ENCODE measurements at regions not wholly inside any gene's neighbourhood (a gene's known extent, or its start where the extent isn't known, plus 50 kb on each side); places are given as distances from the start of the nearest gene placed in this dataset.

GRCh38 chr5:67402526-67402925 lies 205.9 kb upstream of the CD180 start:
- no peak overlapping the region for H3K4me3 ChIP-seq (ENCODE audit: low read depth, low read length)
- TF ChIP-seq CTCF (IDR thresholded peaks at IDR 0.05; ENCODE audit: low read depth, low read length): no peak

- no peak for TF ChIP-seq CTCF (IDR thresholded peaks at IDR 0.05; ENCODE audit: low read depth, low read length)
- H3K4me3 ChIP-seq (ENCODE audit: low read depth, low read length): no peak overlapping the region
These were observed 204.6 kb upstream of the CD180 start for GRCh38 chr5:67401172-67401571.

- TF ChIP-seq CTCF (IDR thresholded peaks at IDR 0.05; ENCODE audit: low read depth, low read length): no peak
- no peak overlapping the region for H3K4me3 ChIP-seq (ENCODE audit: low read depth, low read length)
These were observed 204.2 kb upstream of the CD180 start for GRCh38 chr5:67400752-67401151.

GRCh38 chr5:67395790-67396418 lies 199.3 kb upstream of the CD180 start:
- TF ChIP-seq CTCF (IDR thresholded peaks at IDR 0.05; ENCODE audit: low read depth, low read length): no peak
- no peak overlapping the region for H3K4me3 ChIP-seq (ENCODE audit: low read depth, low read length)

GRCh38 chr5:67393211-67393610 lies 196.6 kb upstream of the CD180 start:
- TF ChIP-seq CTCF (IDR thresholded peaks at IDR 0.05; ENCODE audit: low read depth, low read length): no peak
- no peak overlapping the region for H3K4me3 ChIP-seq (ENCODE audit: low read depth, low read length)

GRCh38 chr5:67390935-67391334 lies 194.3 kb upstream of the CD180 start:
- no peak overlapping the region for H3K4me3 ChIP-seq (ENCODE audit: low read depth, low read length)
- no peak for TF ChIP-seq CTCF (IDR thresholded peaks at IDR 0.05; ENCODE audit: low read depth, low read length)

- TF ChIP-seq CTCF (IDR thresholded peaks at IDR 0.05; ENCODE audit: low read depth, low read length): no peak
- H3K4me3 ChIP-seq (ENCODE audit: low read depth, low read length): no peak overlapping the region
These were observed 186.9 kb upstream of the CD180 start for GRCh38 chr5:67383451-67383850.
